ENCODE measurements at regions not wholly inside any gene's neighbourhood (a gene's known extent, or its start where the extent isn't known, plus 50 kb on each side); places are given as distances from the start of the nearest gene placed in this dataset.

DNA sequence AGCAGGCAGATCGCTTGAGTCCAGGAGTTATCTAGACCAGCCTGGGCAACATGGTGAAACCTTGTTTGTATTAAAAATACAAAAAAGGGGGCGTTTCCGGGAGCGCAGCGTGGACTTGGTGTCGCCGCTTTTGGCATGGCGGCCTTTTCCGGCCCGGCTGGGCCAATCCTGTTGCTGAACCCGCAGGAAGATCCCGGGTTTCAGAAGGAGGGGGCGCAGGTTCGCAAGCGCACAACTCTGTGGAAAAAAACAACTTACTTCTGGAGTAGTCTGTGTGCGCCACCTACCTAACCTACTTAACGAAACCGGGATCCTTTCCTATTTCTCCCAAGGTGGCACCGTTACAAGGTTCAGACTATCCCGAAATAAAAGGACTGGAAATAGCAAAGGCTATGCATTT, 198.6 kb downstream of the MSX2 start:
- TF ChIP-seq CTCF (conservative IDR thresholded peaks at IDR 0.05; ENCODE audit: low read depth, low read length): no peak
- TF ChIP-seq EZH2 (IDR thresholded peaks at IDR 0.05; ENCODE audit: low read length, unreplicated experiment): no peak
- TF ChIP-seq EZH2phosphoT487 (IDR thresholded peaks at IDR 0.05; ENCODE audit: borderline replicate concordance, low read length): no peak
- POLR2A ChIA-PET (ENCODE audit: unreplicated experiment): no interaction called here
- intact Hi-C loops (cut with micrococcal nuclease): no loop called here
- Histone ChIP-seq H3K79me2 (ENCODE audit: low read length) (no peaks in the 10 kb centered on the region), H3K9ac (ENCODE audit: low read length) (no peak overlapping the region), H2AFZ (ENCODE audit: low read length) (no peak overlapping the region), H3K27me3 (ENCODE audit: low read length) (peaks cover 22% of the 10 kb centered on the region; the same call in 1 of the 2 replicates), H3K4me2 (ENCODE audit: low read length) (no peak overlapping the region), H3K36me3 (ENCODE audit: low read depth, low read length) (no peaks in the 10 kb centered on the region), H3K9me2 (replicated peaks; ENCODE audit: low read length) (no peaks in the 10 kb centered on the region), H3K4me1 (ENCODE audit: insufficient read depth, low read length) (no peaks in the 10 kb centered on the region), H3F3A (ENCODE audit: low read length, unreplicated experiment) (no peaks in the 10 kb centered on the region), H3K27ac (ENCODE audit: low read length) (no peak overlapping the region), H4K20me1 (ENCODE audit: low read length) (no peaks in the 10 kb centered on the region), H3K9me3 (ENCODE audit: low read length) (no peaks in the 10 kb centered on the region), H3K4me3 (ENCODE audit: low read length) (no peak overlapping the region)
- CTCF ChIA-PET: no interaction called here
- DNase-seq (no peak), ATAC-seq (no peak)
- no TSS peak for BruUV-seq (replicated peaks)

DNA sequence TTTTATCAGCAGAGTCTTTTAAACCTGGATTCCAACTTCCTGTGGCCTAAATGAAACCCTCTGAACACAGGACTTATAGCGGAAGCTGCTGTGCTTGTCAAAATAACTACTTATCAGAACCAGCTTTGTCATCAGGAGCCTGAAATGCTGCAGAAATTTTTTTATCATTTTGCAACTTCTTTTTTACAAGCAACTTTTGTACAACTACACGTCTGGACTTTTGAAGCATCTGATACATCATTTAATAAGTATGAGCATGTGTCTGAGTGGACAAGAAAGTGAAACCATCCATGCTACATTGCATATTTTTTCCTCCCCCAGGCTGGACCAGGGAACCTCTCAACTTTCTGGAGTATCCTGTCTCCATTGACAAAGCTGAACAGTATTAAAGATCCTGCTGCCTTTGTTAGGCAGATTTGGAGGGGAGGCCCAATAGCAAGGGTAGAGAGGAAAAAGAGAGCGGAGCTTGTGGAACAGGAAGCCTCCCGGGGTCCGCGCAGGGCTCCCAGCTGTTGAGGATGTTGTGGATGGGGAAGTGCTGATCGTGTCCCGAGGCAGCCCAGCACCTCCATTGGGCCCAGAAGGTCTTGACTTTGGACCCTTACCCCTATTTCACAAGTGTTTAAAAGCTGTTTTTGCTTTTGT, 196.6 kb downstream of the MSX2 start:
- POLR2A ChIA-PET (ENCODE audit: unreplicated experiment): no interaction called here
- ATAC-seq: no peak
- no peak overlapping the region for H3K9ac ChIP-seq (ENCODE audit: low read length)

More for the DNA sequence above, 196.6 kb downstream of the MSX2 start:
- no peak for TF ChIP-seq EZH2 (IDR thresholded peaks at IDR 0.05; ENCODE audit: low read length, unreplicated experiment)
- no peak for TF ChIP-seq EZH2phosphoT487 (IDR thresholded peaks at IDR 0.05; ENCODE audit: borderline replicate concordance, low read length)
- TF ChIP-seq CTCF (conservative IDR thresholded peaks at IDR 0.05; ENCODE audit: low read depth, low read length): no peak
- H3K79me2 ChIP-seq (ENCODE audit: low read length): no peaks in the 10 kb centered on the region
- no peak overlapping the region for H2AFZ ChIP-seq (ENCODE audit: low read length)
- intact Hi-C loops (cut with micrococcal nuclease): no loop called here
- CTCF ChIA-PET: interaction anchor here (0.7 kb wide), 1 partner anchor 31 kb away, joined by 5 read pairs; no protein-coding TSS in a partner anchor
- no TSS peak for BruUV-seq (replicated peaks)
- no peak overlapping the region for H3K4me2 ChIP-seq (ENCODE audit: low read length)
- H3K4me3 ChIP-seq (ENCODE audit: low read length): no peak overlapping the region
- H3K27ac ChIP-seq (ENCODE audit: low read length): no peak overlapping the region
- H3K36me3 ChIP-seq (ENCODE audit: low read depth, low read length): no peaks in the 10 kb centered on the region
- H4K20me1 ChIP-seq (ENCODE audit: low read length): no peaks in the 10 kb centered on the region
- H3K9me2 ChIP-seq (replicated peaks; ENCODE audit: low read length): no peaks in the 10 kb centered on the region
- H3K27me3 ChIP-seq (ENCODE audit: low read length): peaks cover 17% of the 10 kb centered on the region; the same call in 1 of the 2 replicates
- DNase-seq: no peak
- H3K9me3 ChIP-seq (ENCODE audit: low read length): no peaks in the 10 kb centered on the region
- no peaks in the 10 kb centered on the region for H3K4me1 ChIP-seq (ENCODE audit: insufficient read depth, low read length)
- no peaks in the 10 kb centered on the region for H3F3A ChIP-seq (ENCODE audit: low read length, unreplicated experiment)
